IMR-90 (cell line): ENCODE measurements at regions not wholly inside any gene's neighbourhood (a gene's known extent, or its start where the extent isn't known, plus 50 kb on each side); places are given as distances from the start of the nearest gene placed in this dataset.

Source experiments
- ATAC-seq: fragments of 200-7000 bp; cut with Tn5 transposase; 2 replicates; pipeline ENCODE4 v1.9.1; 2020; ENCODE audit warnings: low read depth, mild to moderate bottlenecking, moderate library complexity
- BruUV-seq: library from RNA; stranded (reverse); fragments of 400-500 nt; replicated peaks from 2 replicates; lab custom pipeline; 2021; lab: Mats Ljungman, UMichigan
- CTCF ChIA-PET: fragments of 300-600 bp; formaldehyde crosslinking; extraction: SDS; loops from one replicate; lab custom pipeline; 2021; ENCODE audit warnings: antibody characterized with exemption; lab: Yijun Ruan, JAX
- POLR2A ChIA-PET: fragments of 300-600 bp; sonication (Branson Sonifier 250); formaldehyde crosslinking; loops from one replicate; lab custom pipeline; 2022; ENCODE audit warnings: antibody characterized with exemption; ENCODE audit not compliant: unreplicated experiment; lab: Charles Lee
- DNase-seq: peaks from one replicate; pipeline ENCODE4 v3.0.0; 2013
- H2AFZ ChIP-seq: replicated peaks from 2 replicates; pipeline ENCODE3; 2013; ENCODE audit warnings: low read length, mild to moderate bottlenecking; ENCODE audit not compliant: poor library complexity
- H2AK5ac ChIP-seq: 2 replicates; pipeline ENCODE4 v1.6.1; 2013; ENCODE audit warnings: low read depth, low read length, inconsistent platforms
- H2AK9ac ChIP-seq: replicated peaks from 2 replicates; pipeline ENCODE3; 2013; ENCODE audit warnings: mild to moderate bottlenecking, low read depth, low read length, moderate library complexity; ENCODE audit not compliant: poor library complexity
- H2BK120ac ChIP-seq: 2 replicates; pipeline ENCODE4 v1.6.1; 2013; ENCODE audit warnings: low read depth, low read length, inconsistent platforms
- H2BK15ac ChIP-seq: 3 replicates; pipeline ENCODE4 v1.6.1; 2013; ENCODE audit warnings: low read depth, low read length, inconsistent platforms
- H2BK20ac ChIP-seq: 2 replicates; pipeline ENCODE4 v1.6.1; 2013; ENCODE audit warnings: low read depth, mild to moderate bottlenecking, inconsistent platforms, low read length, moderate library complexity
- H2BK5ac ChIP-seq: 2 replicates; pipeline ENCODE4 v1.6.1; 2013; ENCODE audit warnings: mild to moderate bottlenecking, low read depth, low read length, inconsistent platforms; ENCODE audit not compliant: poor library complexity, severe bottlenecking
- H3K14ac ChIP-seq: replicated peaks from 2 replicates; pipeline ENCODE4 v1.6.1; 2013; ENCODE audit warnings: low read depth, low read length, inconsistent platforms
- H3K18ac ChIP-seq: 2 replicates; pipeline ENCODE4 v1.6.1; 2013; ENCODE audit warnings: low read depth, low read length, control low read depth
- H3K23ac ChIP-seq: 2 replicates; pipeline ENCODE4 v1.6.1; 2013; ENCODE audit warnings: low read depth, low read length, inconsistent platforms
- H3K27ac ChIP-seq: 2 replicates; pipeline ENCODE4 v1.5.1; 2013; ENCODE audit warnings: mild to moderate bottlenecking, control low read depth, low read length; ENCODE audit not compliant: insufficient read depth
- H3K27me3 ChIP-seq: 2 replicates; pipeline ENCODE4 v1.6.1; 2013; ENCODE audit warnings: low read length; ENCODE audit not compliant: control insufficient read depth, insufficient read depth
- H3K36me3 ChIP-seq: 2 replicates; pipeline ENCODE4 v1.6.1; 2013; ENCODE audit warnings: low read length, mixed read lengths; ENCODE audit not compliant: control insufficient read depth, insufficient read depth
- H3K4ac ChIP-seq: 2 replicates; pipeline ENCODE4 v1.6.1; 2013; ENCODE audit warnings: low read depth, low read length, inconsistent platforms
- H3K4me1 ChIP-seq: 2 replicates; pipeline ENCODE4 v1.6.1; 2013; ENCODE audit warnings: low read length, mixed read lengths; ENCODE audit not compliant: control insufficient read depth, insufficient read depth
- H3K4me2 ChIP-seq: 2 replicates; pipeline ENCODE4 v1.6.1; 2013; ENCODE audit warnings: low read depth, mild to moderate bottlenecking, control low read depth, low read length, moderate library complexity
- H3K4me3 ChIP-seq: 2 replicates; pipeline ENCODE4 v1.5.1; 2013; ENCODE audit warnings: low read depth, mild to moderate bottlenecking, control low read depth, low read length, moderate library complexity; ENCODE audit not compliant: insufficient read depth
- H3K56ac ChIP-seq: 2 replicates; pipeline ENCODE4 v1.6.1; 2013; ENCODE audit warnings: low read length, inconsistent platforms; ENCODE audit not compliant: insufficient read depth; ENCODE audit errors: extremely low read depth
- H3K79me1 ChIP-seq, 2 experiments: 2 replicates each; pipeline ENCODE4 v1.6.1; 2013; ENCODE audit warnings: low read length in 2 of 2, inconsistent platforms in 1 of 2, low read depth in 1 of 2
- H3K9ac ChIP-seq: 2 replicates; pipeline ENCODE4 v1.6.1; 2013; ENCODE audit warnings: low read depth, low read length, control low read depth
- H3K9me1 ChIP-seq: 2 replicates; pipeline ENCODE4 v1.6.1; 2013; ENCODE audit warnings: low read length, inconsistent platforms; ENCODE audit not compliant: insufficient read depth
- H3K9me3 ChIP-seq: 2 replicates; pipeline ENCODE4 v1.6.1; 2013; ENCODE audit warnings: low read length; ENCODE audit not compliant: control insufficient read depth, insufficient read depth
- H4K20me1 ChIP-seq: 2 replicates; pipeline ENCODE4 v1.6.1; 2013; ENCODE audit warnings: low read length, inconsistent platforms; ENCODE audit not compliant: insufficient read depth
- H4K5ac ChIP-seq: 2 replicates; pipeline ENCODE4 v1.6.1; 2013; ENCODE audit warnings: mild to moderate bottlenecking, low read depth, low read length, control low read depth
- H4K8ac ChIP-seq, 2 experiments: 2 replicates each; pipeline ENCODE4 v1.6.1; 2013; ENCODE audit warnings: low read depth in 2 of 2, low read length in 2 of 2, control low read depth in 1 of 2, inconsistent platforms in 1 of 2
- H4K91ac ChIP-seq: 2 replicates; pipeline ENCODE4 v1.6.1; 2013; ENCODE audit warnings: low read depth, low read length, inconsistent platforms; ENCODE audit not compliant: insufficient read depth
- BHLHE40 ChIP-seq: fragments of 150-350 bp; IDR thresholded peaks from 2 replicates; pipeline ENCODE4 v1.6.1; 2016; ENCODE audit warnings: mild to moderate bottlenecking, low read depth, low read length
- CEBPB ChIP-seq: IDR thresholded peaks from 2 replicates; pipeline ENCODE4 v1.6.1; 2012; ENCODE audit warnings: low read depth, low read length, improper control_type of control experiment
- CHD1 ChIP-seq: IDR thresholded peaks from 2 replicates; pipeline ENCODE4 v1.6.1; 2012; ENCODE audit warnings: low read depth, low read length, improper control_type of control experiment
- CTCF ChIP-seq: conservative IDR thresholded peaks from 2 replicates; pipeline ENCODE4 v1.5.1; 2012; ENCODE audit warnings: mild to moderate bottlenecking, low read depth, low read length, improper control_type of control experiment
- ELK1 ChIP-seq: fragments of 150-350 bp; IDR thresholded peaks from 2 replicates; pipeline ENCODE4 v1.6.1; 2016; ENCODE audit warnings: low read depth, mild to moderate bottlenecking, low read length, moderate library complexity, borderline replicate concordance
- FOS ChIP-seq: fragments of 150-350 bp; IDR thresholded peaks from 2 replicates; pipeline ENCODE4 v1.6.1; 2016; ENCODE audit warnings: low read depth, low read length
- MAFK ChIP-seq: IDR thresholded peaks from 2 replicates; pipeline ENCODE4 v1.6.1; 2012; ENCODE audit warnings: low read depth, low read length, improper control_type of control experiment
- MAZ ChIP-seq: IDR thresholded peaks from 2 replicates; pipeline ENCODE4 v1.6.1; 2012; ENCODE audit warnings: low read depth, mild to moderate bottlenecking, low read length, improper control_type of control experiment, moderate library complexity, borderline replicate concordance
- MXI1 ChIP-seq: IDR thresholded peaks from 2 replicates; pipeline ENCODE4 v1.6.1; 2012; ENCODE audit warnings: low read depth, mild to moderate bottlenecking, low read length, moderate library complexity, borderline replicate concordance
- NFE2L2 ChIP-seq: fragments of 150-350 bp; IDR thresholded peaks from 2 replicates; pipeline ENCODE4 v1.6.1; 2016; ENCODE audit warnings: low read depth, mild to moderate bottlenecking, low read length
- RAD21 ChIP-seq: IDR thresholded peaks from 2 replicates; pipeline ENCODE4 v1.6.1; 2012; ENCODE audit warnings: low read length, improper control_type of control experiment
- RCOR1 ChIP-seq: IDR thresholded peaks from 2 replicates; pipeline ENCODE4 v1.6.1; 2012; ENCODE audit warnings: mild to moderate bottlenecking, low read length, improper control_type of control experiment; ENCODE audit not compliant: insufficient replicate concordance
- RFX5 ChIP-seq: IDR thresholded peaks from 2 replicates; pipeline ENCODE4 v1.8.0; 2012; ENCODE audit warnings: low read depth, mild to moderate bottlenecking, low read length, moderate library complexity
- SMC3 ChIP-seq: fragments of 150-350 bp; IDR thresholded peaks from 2 replicates; pipeline ENCODE4 v1.6.1; 2016; ENCODE audit warnings: low read depth, mild to moderate bottlenecking, antibody characterized with exemption, low read length, moderate library complexity
- USF2 ChIP-seq: fragments of 150-350 bp; IDR thresholded peaks from 2 replicates; pipeline ENCODE4 v1.6.1; 2017; ENCODE audit warnings: mild to moderate bottlenecking, antibody characterized with exemption, low read length, low read depth
- dilution Hi-C: fragments of 300-500 bp; cut with HindIII; formaldehyde crosslinking; loops from one replicate; pipeline ENCODE4 v1.14.3; 2018; ENCODE audit warnings: low sequenced_read_pairs; ENCODE audit not compliant: unreplicated experiment
- in situ Hi-C: fragments of 300-500 bp; cut with MboI; formaldehyde crosslinking; loops from 3 replicates; pipeline ENCODE4 v1.14.3; 2019; ENCODE audit warnings: low sequenced_read_pairs, inconsistent platforms, mixed read lengths
- intact Hi-C: fragments of 100-400 bp; cut with micrococcal nuclease; formaldehyde crosslinking; loops from 2 replicates; pipeline ENCODE4 v1.10.0; 2022

GRCh38 chr4:19399001-19399400 is 852.7 kb upstream of the SLIT2 start:
- H2AK9ac ChIP-seq, result no peak overlapping the region
- H2BK5ac ChIP-seq, result no peak overlapping the region
- no peak overlapping the region for H2BK120ac ChIP-seq
- H4K5ac ChIP-seq, result no peak overlapping the region
- no peak overlapping the region for H2AK5ac ChIP-seq
- intact Hi-C loops (no loop called here), in situ Hi-C loops (no loop called here), dilution Hi-C loops (no loop called here)
- no peak for TF ChIP-seq RFX5
- TF ChIP-seq ELK1, result no peak
- no peak for TF ChIP-seq MXI1
- no peak for TF ChIP-seq MAFK
- TF ChIP-seq SMC3, result no peak
- TF ChIP-seq CEBPB, result no peak
- no peak for TF ChIP-seq MAZ
- TF ChIP-seq CTCF, result no peak
- TF ChIP-seq CHD1, result no peak
- TF ChIP-seq RAD21, result no peak
- TF ChIP-seq BHLHE40, result no peak
- TF ChIP-seq NFE2L2, result no peak
- no peak for TF ChIP-seq FOS
- no peak for TF ChIP-seq USF2
- TF ChIP-seq RCOR1, result no peak
- H3K4me1 ChIP-seq, result no peaks in the 10 kb centered on the region
- H3K4ac ChIP-seq, result no peak overlapping the region
- H2AFZ ChIP-seq, result no peak overlapping the region
- no peak overlapping the region for H3K4me2 ChIP-seq
- H3K9me3 ChIP-seq, result no peaks in the 10 kb centered on the region
- no peak overlapping the region; a peak in 1 of 4 replicates for H4K8ac ChIP-seq
- no peaks in the 10 kb centered on the region for H4K20me1 ChIP-seq
- DNase-seq (peak; percentile 68), ATAC-seq (peak; percentile 88)
- no peaks in the 10 kb centered on the region for H3K36me3 ChIP-seq
- no peak overlapping the region for H3K4me3 ChIP-seq
- no peak overlapping the region for H3K56ac ChIP-seq
- ChIA-PET POLR2A (no interaction called here), CTCF (no interaction called here)
- no peak overlapping the region for H4K91ac ChIP-seq
- H3K27me3 ChIP-seq, result no peaks in the 10 kb centered on the region
- H3K18ac ChIP-seq, result no peak overlapping the region
- no peak overlapping the region for H3K27ac ChIP-seq
- no peak overlapping the region for H2BK15ac ChIP-seq
- no peak overlapping the region for H3K14ac ChIP-seq
- H2BK20ac ChIP-seq, result no peak overlapping the region
- no peaks in the 10 kb centered on the region for H3K79me1 ChIP-seq
- no peak overlapping the region for H3K23ac ChIP-seq
- BruUV-seq, result no TSS peak
- H3K9ac ChIP-seq, result no peak overlapping the region
- H3K9me1 ChIP-seq, result no peaks in the 10 kb centered on the region
